ENCODE measurements at regions not wholly inside any gene's neighbourhood (a gene's known extent, or its start where the extent isn't known, plus 50 kb on each side); places are given as distances from the start of the nearest gene placed in this dataset.
"Not testable (repeated sequence)": the region's sequence is repeated elsewhere in the genome, so short reads cannot be mapped to it uniquely, and the experiment has no call there.

GRCh38 chr11:54927704-54928103 is 221.1 kb downstream of the OR4A5 start:
- peaks cover 100% of the 10 kb centered on the region for H3K9me3 ChIP-seq
- H3K36me3 ChIP-seq (ENCODE audit: low read depth): no peaks in the 10 kb centered on the region
- H3K4me1 ChIP-seq (ENCODE audit: low read depth): no peaks in the 10 kb centered on the region
- no peak for ATAC-seq
- TF ChIP-seq CTCF (IDR thresholded peaks at IDR 0.05): no peak
- intact Hi-C loops (cut with DNase I, micrococcal nuclease): no loop called here
- no peak for DNase-seq
- no peak overlapping the region for H3K4me3 ChIP-seq

- intact Hi-C loops (cut with DNase I, micrococcal nuclease): no loop called here
- no peak overlapping the region for H3K4me3 ChIP-seq
- no peak for TF ChIP-seq CTCF (IDR thresholded peaks at IDR 0.05)
- ATAC-seq: no peak
- no peaks in the 10 kb centered on the region for H3K4me1 ChIP-seq (ENCODE audit: low read depth)
- no peaks in the 10 kb centered on the region for H3K36me3 ChIP-seq (ENCODE audit: low read depth)
- H3K9me3 ChIP-seq: peaks cover 99% of the 10 kb centered on the region
- no peak for DNase-seq
Measured at GRCh38 chr11:54930930-54931329, 224.3 kb downstream of the OR4A5 start.

- Histone ChIP-seq H3K9me3 (peaks cover 78% of the 10 kb centered on the region), H3K4me1 (ENCODE audit: low read depth) (no peaks in the 10 kb centered on the region), H3K36me3 (ENCODE audit: low read depth) (no peaks in the 10 kb centered on the region), H3K4me3 (no peak overlapping the region)
- ATAC-seq (no peak), DNase-seq (no peak)
- intact Hi-C loops (cut with DNase I, micrococcal nuclease): no loop called here
- TF ChIP-seq CTCF (IDR thresholded peaks at IDR 0.05): no peak
Measured at GRCh38 chr11:54944211-54944610, 237.6 kb downstream of the OR4A5 start.

GRCh38 chr11:54946424-54946823 is 239.8 kb downstream of the OR4A5 start:
- H3K36me3 ChIP-seq (ENCODE audit: low read depth): no peaks in the 10 kb centered on the region
- peaks cover 56% of the 10 kb centered on the region for H3K9me3 ChIP-seq
- no peak overlapping the region for H3K4me3 ChIP-seq
- no peaks in the 10 kb centered on the region for H3K4me1 ChIP-seq (ENCODE audit: low read depth)
- TF ChIP-seq CTCF (IDR thresholded peaks at IDR 0.05): no peak
- ATAC-seq (no peak), DNase-seq (no peak)
- intact Hi-C loops (cut with DNase I, micrococcal nuclease): no loop called here

GRCh38 chr11:54947175-54947574 is 240.5 kb downstream of the OR4A5 start:
- H3K36me3 ChIP-seq (ENCODE audit: low read depth); intact Hi-C loops (cut with DNase I, micrococcal nuclease): not testable (repeated sequence)
- peak in 1 of 3 donors; percentile 7 for DNase-seq

GRCh38 chr11:54979375-54979774 is 272.7 kb downstream of the OR4A5 start:
- H3K4me3 ChIP-seq: no peak overlapping the region
- no peak for ATAC-seq
- no peaks in the 10 kb centered on the region for H3K4me1 ChIP-seq (ENCODE audit: low read depth)
- H3K9me3 ChIP-seq: peaks cover 98% of the 10 kb centered on the region
- no peak for TF ChIP-seq CTCF (IDR thresholded peaks at IDR 0.05)
- DNase-seq: no peak
- no peaks in the 10 kb centered on the region for H3K36me3 ChIP-seq (ENCODE audit: low read depth)
- intact Hi-C loops (cut with DNase I, micrococcal nuclease): no loop called here

More at GRCh38 chr11:54947175-54947574, 240.5 kb downstream of the OR4A5 start:
- not testable (repeated sequence) for H3K4me1 ChIP-seq (ENCODE audit: low read depth); ATAC-seq; H3K4me3 ChIP-seq
- H3K9me3 ChIP-seq: peaks cover 48% of the 10 kb centered on the region

Measured in mucosa of descending colon (tissue), 3 donors.